Liver (tissue), 8 donors: ENCODE measurements at regions not wholly inside any gene's neighbourhood (a gene's known extent, or its start where the extent isn't known, plus 50 kb on each side); places are given as distances from the start of the nearest gene placed in this dataset.

Experiments
- DNase-seq: peaks from one replicate; pipeline ENCODE4 v3.0.0-alpha.2; 2017; ENCODE audit warnings: low spot score
- H3K27ac ChIP-seq, 2 donors: one replicate each; pipeline ENCODE4 v1.7.0; 2013; ENCODE audit warnings: inconsistent platforms in 2 of 2, low read length in 2 of 2, control low read depth in 1 of 2, low read depth in 1 of 2, mild to moderate bottlenecking in 1 of 2
- H3K27me3 ChIP-seq, 4 donors: one replicate each; pipeline versions ENCODE4 v1.6.1 to v1.7.0; 2013; ENCODE audit warnings: low read length in 3 of 4, inconsistent platforms in 1 of 4, mild to moderate bottlenecking in 1 of 4, moderate library complexity in 1 of 4; ENCODE audit not compliant: control insufficient read depth in 4 of 4, insufficient read depth in 4 of 4
- H3K36me3 ChIP-seq, 4 donors: one replicate each; pipeline versions ENCODE4 v1.6.1 to v1.7.0; 2013; ENCODE audit warnings: low read length in 3 of 4, mild to moderate bottlenecking in 3 of 4, low read depth in 1 of 4, moderate library complexity in 1 of 4; ENCODE audit not compliant: control insufficient read depth in 4 of 4, insufficient read depth in 3 of 4
- H3K4me1 ChIP-seq, 4 donors: one replicate each; pipeline versions ENCODE4 v1.6.1 to v1.7.0; 2013; ENCODE audit warnings: low read length in 3 of 4, mild to moderate bottlenecking in 3 of 4, moderate library complexity in 1 of 4; ENCODE audit not compliant: control insufficient read depth in 4 of 4, insufficient read depth in 4 of 4
- H3K4me3 ChIP-seq, 3 donors: one replicate each; pipeline versions ENCODE4 v1.6.1 to v1.7.0; 2013; ENCODE audit warnings: low read length in 3 of 3, control low read depth in 1 of 3, low read depth in 1 of 3, mild to moderate bottlenecking in 1 of 3
- H3K9ac ChIP-seq, 2 donors: one replicate each; pipeline ENCODE4 v1.7.0; 2013; ENCODE audit warnings: low read length in 2 of 2, mild to moderate bottlenecking in 2 of 2, moderate library complexity in 2 of 2, control low read depth in 1 of 2, low read depth in 1 of 2
- H3K9me3 ChIP-seq, 4 donors: one replicate each; pipeline versions ENCODE4 v1.6.1 to v1.7.0; 2013; ENCODE audit warnings: low read length in 3 of 4; ENCODE audit not compliant: control insufficient read depth in 4 of 4
- ATF3 ChIP-seq: IDR thresholded peaks from 2 replicates; pipeline ENCODE4 v1.6.1; 2016; ENCODE audit warnings: antibody characterized with exemption
- EGR1 ChIP-seq, 2 donors: IDR thresholded peaks; 2 replicates each; pipeline ENCODE4 v1.6.1; 2016 to 2018; ENCODE audit warnings: antibody characterized with exemption in 2 of 2, low read depth in 2 of 2
- FOXA1 ChIP-seq: IDR thresholded peaks from 2 replicates; pipeline ENCODE4 v1.6.1; 2016; ENCODE audit warnings: antibody characterized with exemption
- FOXA2 ChIP-seq: IDR thresholded peaks from 2 replicates; pipeline ENCODE4 v1.6.1; 2016; ENCODE audit warnings: antibody characterized with exemption
- GABPA ChIP-seq, 2 donors: IDR thresholded peaks in 1 of 2; conservative IDR thresholded peaks in 1 of 2; 2 replicates each; pipeline ENCODE4 v1.6.1; 2016; ENCODE audit warnings: antibody characterized with exemption in 2 of 2, mild to moderate bottlenecking in 1 of 2, moderate library complexity in 1 of 2
- HNF4A ChIP-seq, 2 donors: conservative IDR thresholded peaks; 2 replicates each; pipeline ENCODE4 v1.6.1; 2016; ENCODE audit warnings: antibody characterized with exemption in 2 of 2, mild to moderate bottlenecking in 2 of 2
- HNF4G ChIP-seq: IDR thresholded peaks from 2 replicates; pipeline ENCODE4 v1.6.1; 2016; ENCODE audit warnings: antibody characterized with exemption
- JUND ChIP-seq, 2 donors: IDR thresholded peaks; 2 replicates each; pipeline ENCODE4 v1.6.1; 2016; ENCODE audit warnings: antibody characterized with exemption in 2 of 2
- NR2F2 ChIP-seq: IDR thresholded peaks from 2 replicates; pipeline ENCODE4 v1.6.1; 2016; ENCODE audit warnings: antibody characterized with exemption
- RAD21 ChIP-seq, 2 donors: IDR thresholded peaks; 2 replicates each; pipeline ENCODE4 v1.6.1; 2016; ENCODE audit warnings: antibody characterized with exemption in 2 of 2, mild to moderate bottlenecking in 2 of 2
- RXRA ChIP-seq, 2 donors: IDR thresholded peaks; 2 replicates each; pipeline ENCODE4 v1.6.1; 2017 to 2018; ENCODE audit warnings: antibody characterized with exemption in 2 of 2, mild to moderate bottlenecking in 1 of 2
- SP1 ChIP-seq: IDR thresholded peaks from 2 replicates; pipeline ENCODE4 v1.6.1; 2018; ENCODE audit warnings: antibody characterized with exemption, mild to moderate bottlenecking
- TAF1 ChIP-seq: conservative IDR thresholded peaks from 2 replicates; pipeline ENCODE4 v1.6.1; 2016; ENCODE audit warnings: antibody characterized with exemption, mild to moderate bottlenecking
- YY1 ChIP-seq: IDR thresholded peaks from 2 replicates; pipeline ENCODE4 v1.6.1; 2016; ENCODE audit warnings: antibody characterized with exemption, mild to moderate bottlenecking
- ZBTB33 ChIP-seq: IDR thresholded peaks from 2 replicates; pipeline ENCODE4 v1.6.1; 2016; ENCODE audit warnings: antibody characterized with exemption
- WGBS: extraction: QIAGEN DNeasy Blood & Tissue Kit; methylation state at CpG from one replicate; pipeline ENCODE4 v1.1.7; 2013; 5-methylcytosine and 5-hydroxymethylcytosine counted together
- TF ChIP-seq, protein P1 (sequence below): IDR thresholded peaks from 2 replicates; pipeline ENCODE4 v1.6.1; 2016; ENCODE audit warnings: antibody characterized with exemption, mild to moderate bottlenecking
- TF ChIP-seq, protein P2 (sequence below): IDR thresholded peaks from 2 replicates; pipeline ENCODE4 v1.6.1; 2016; ENCODE audit warnings: antibody characterized with exemption
- TF ChIP-seq, protein P3 (sequence below): fragments of 150-350 bp; IDR thresholded peaks from 2 replicates; pipeline ENCODE4 v1.5.1; 2017; ENCODE audit warnings: improper control_type of control experiment, low read depth, low read length; ENCODE audit not compliant: missing input control
- donor health status: healthy.
- donor health status: healthy.
- donor health status: healthy.
- donor health status: healthy.
- donor health status: healthy.

DNA sequence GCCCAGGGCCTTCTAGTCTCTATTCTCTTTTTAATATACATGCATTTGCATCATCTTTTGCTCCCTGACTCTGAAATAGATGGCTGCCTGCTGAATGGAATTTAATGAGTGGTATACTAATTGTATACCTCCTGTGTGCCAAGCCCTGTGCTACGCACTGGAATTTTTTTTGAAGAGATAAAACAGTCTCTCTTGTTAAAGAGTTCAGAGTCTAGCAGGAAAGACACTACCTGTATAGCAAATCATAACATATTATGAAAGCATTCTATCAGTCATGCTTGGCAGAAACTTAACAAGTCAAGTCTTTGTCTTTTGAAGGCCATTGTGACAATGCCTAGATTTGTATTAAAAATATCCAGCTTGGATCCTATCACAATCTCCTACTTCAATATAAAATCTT, 63.7 kb upstream of the SESN3 start (continued):
- no peak for TF ChIP-seq NR2F2
- TF ChIP-seq TAF1 = no peak

DNA sequence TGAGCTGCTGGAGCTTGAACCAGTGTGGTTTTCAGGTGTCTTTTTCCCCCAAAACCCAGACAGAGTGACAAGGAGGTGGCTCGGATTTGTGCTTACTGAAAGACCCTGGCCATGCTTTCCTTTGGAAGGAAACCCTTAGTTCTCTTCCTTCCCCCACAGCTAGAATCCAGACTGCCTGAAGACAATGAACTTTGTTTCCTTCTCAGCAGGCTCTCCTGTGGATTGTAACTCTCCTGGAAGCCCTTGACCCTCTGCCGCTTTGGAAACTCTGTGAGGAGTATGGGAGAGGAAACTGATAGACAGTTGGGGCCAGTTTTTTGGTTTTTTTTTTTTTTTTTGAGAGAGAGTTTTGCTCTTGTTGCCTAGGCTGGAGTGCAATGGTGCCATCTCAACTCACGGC, 62.1 kb upstream of the SESN3 start:
- Histone ChIP-seq H3K4me1 (peaks cover 0 to 5% (median 2%) of the 10 kb centered on the region in 4 donors), H3K27me3 (no peaks in the 10 kb centered on the region), H3K27ac (no peak overlapping the region), H3K9ac (no peak overlapping the region), H3K9me3 (no peaks in the 10 kb centered on the region), H3K36me3 (no peaks in the 10 kb centered on the region), H3K4me3 (no peak overlapping the region)
- WGBS = 92% methylated on average over 3 of the region's 3 CpGs
- DNase-seq = no peak
- TF ChIP-seq, protein P1, sequence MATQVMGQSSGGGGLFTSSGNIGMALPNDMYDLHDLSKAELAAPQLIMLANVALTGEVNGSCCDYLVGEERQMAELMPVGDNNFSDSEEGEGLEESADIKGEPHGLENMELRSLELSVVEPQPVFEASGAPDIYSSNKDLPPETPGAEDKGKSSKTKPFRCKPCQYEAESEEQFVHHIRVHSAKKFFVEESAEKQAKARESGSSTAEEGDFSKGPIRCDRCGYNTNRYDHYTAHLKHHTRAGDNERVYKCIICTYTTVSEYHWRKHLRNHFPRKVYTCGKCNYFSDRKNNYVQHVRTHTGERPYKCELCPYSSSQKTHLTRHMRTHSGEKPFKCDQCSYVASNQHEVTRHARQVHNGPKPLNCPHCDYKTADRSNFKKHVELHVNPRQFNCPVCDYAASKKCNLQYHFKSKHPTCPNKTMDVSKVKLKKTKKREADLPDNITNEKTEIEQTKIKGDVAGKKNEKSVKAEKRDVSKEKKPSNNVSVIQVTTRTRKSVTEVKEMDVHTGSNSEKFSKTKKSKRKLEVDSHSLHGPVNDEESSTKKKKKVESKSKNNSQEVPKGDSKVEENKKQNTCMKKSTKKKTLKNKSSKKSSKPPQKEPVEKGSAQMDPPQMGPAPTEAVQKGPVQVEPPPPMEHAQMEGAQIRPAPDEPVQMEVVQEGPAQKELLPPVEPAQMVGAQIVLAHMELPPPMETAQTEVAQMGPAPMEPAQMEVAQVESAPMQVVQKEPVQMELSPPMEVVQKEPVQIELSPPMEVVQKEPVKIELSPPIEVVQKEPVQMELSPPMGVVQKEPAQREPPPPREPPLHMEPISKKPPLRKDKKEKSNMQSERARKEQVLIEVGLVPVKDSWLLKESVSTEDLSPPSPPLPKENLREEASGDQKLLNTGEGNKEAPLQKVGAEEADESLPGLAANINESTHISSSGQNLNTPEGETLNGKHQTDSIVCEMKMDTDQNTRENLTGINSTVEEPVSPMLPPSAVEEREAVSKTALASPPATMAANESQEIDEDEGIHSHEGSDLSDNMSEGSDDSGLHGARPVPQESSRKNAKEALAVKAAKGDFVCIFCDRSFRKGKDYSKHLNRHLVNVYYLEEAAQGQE = no peak
- no peak for TF ChIP-seq EGR1 (IDR thresholded peaks at IDR 0.05; ENCODE audit: low read depth in 2 of 2)

GRCh38 chr11:95291946-95292345, 60.9 kb upstream of the SESN3 start:
- no peak for DNase-seq
- no peaks in the 10 kb centered on the region for H3K9me3 ChIP-seq
- H3K36me3 ChIP-seq = no peaks in the 10 kb centered on the region
- no peak overlapping the region for H3K9ac ChIP-seq
- H3K27me3 ChIP-seq = no peaks in the 10 kb centered on the region
- no peak overlapping the region for H3K27ac ChIP-seq
- H3K4me1 ChIP-seq = peaks cover 0 to 5% (median 2%) of the 10 kb centered on the region in 4 donors
- H3K4me3 ChIP-seq = no peak overlapping the region
- TF ChIP-seq HNF4A (conservative IDR thresholded peaks at IDR 0.05) = no peak
- TF ChIP-seq ZBTB33 = no peak
- TF ChIP-seq JUND (IDR thresholded peaks at IDR 0.05) = no peak
- TF ChIP-seq RAD21 (IDR thresholded peaks at IDR 0.05) = no peak
- TF ChIP-seq, protein P2, sequence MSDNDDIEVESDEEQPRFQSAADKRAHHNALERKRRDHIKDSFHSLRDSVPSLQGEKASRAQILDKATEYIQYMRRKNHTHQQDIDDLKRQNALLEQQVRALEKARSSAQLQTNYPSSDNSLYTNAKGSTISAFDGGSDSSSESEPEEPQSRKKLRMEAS = no peak
- TF ChIP-seq EGR1 (IDR thresholded peaks at IDR 0.05; ENCODE audit: low read depth in 2 of 2) = no peak
- TF ChIP-seq HNF4G = no peak
- TF ChIP-seq, protein P3, sequence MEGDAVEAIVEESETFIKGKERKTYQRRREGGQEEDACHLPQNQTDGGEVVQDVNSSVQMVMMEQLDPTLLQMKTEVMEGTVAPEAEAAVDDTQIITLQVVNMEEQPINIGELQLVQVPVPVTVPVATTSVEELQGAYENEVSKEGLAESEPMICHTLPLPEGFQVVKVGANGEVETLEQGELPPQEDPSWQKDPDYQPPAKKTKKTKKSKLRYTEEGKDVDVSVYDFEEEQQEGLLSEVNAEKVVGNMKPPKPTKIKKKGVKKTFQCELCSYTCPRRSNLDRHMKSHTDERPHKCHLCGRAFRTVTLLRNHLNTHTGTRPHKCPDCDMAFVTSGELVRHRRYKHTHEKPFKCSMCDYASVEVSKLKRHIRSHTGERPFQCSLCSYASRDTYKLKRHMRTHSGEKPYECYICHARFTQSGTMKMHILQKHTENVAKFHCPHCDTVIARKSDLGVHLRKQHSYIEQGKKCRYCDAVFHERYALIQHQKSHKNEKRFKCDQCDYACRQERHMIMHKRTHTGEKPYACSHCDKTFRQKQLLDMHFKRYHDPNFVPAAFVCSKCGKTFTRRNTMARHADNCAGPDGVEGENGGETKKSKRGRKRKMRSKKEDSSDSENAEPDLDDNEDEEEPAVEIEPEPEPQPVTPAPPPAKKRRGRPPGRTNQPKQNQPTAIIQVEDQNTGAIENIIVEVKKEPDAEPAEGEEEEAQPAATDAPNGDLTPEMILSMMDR = no peak
- no peak for TF ChIP-seq FOXA1
- no peak for TF ChIP-seq YY1
- TF ChIP-seq NR2F2 = no peak
- no peak for TF ChIP-seq TAF1
- no peak for TF ChIP-seq SP1
- TF ChIP-seq ATF3 = no peak
- TF ChIP-seq, protein P1 = no peak
- TF ChIP-seq RXRA (IDR thresholded peaks at IDR 0.05) = no peak
- no peak for TF ChIP-seq GABPA (IDR thresholded peaks at IDR 0.05 in 1 of 2, conservative IDR thresholded peaks at IDR 0.05 in 1 of 2)
- no peak for TF ChIP-seq FOXA2
- 64% methylated on average over 4 of the region's 4 CpGs for WGBS
